ENCODE measurements at regions not wholly inside any gene's neighbourhood (a gene's known extent, or its start where the extent isn't known, plus 50 kb on each side); places are given as distances from the start of the nearest gene placed in this dataset.
A peak's percentile ranks its signal among the peaks of the same experiment; 100 is the strongest.

DNA sequence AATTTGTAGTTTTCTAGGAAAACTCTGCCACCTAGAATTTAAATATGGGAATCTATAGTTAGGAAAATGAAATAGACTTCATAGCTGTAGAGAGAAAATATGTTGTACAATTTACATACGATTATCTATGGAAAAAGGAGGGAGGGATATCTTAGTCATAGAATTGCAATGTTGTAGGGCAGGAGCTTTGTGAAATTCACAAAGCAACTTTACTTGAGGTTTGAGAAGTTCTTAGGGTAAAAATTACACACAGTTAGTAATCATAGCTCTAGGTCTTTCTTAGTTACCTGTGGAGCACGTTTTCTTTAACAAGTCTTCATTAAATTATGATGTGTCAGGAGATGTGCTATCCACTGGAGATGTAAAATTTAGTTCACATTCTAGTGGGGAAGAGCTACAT, 61.4 kb upstream of the DBX2 start:
- Mint-ChIP-seq H3K27me3 (peaks cover 16% of the 10 kb centered on the region), H3K9me3 (ENCODE audit: insufficient read depth) (peaks cover 4% of the 10 kb centered on the region), H3K4me1 (no peaks in the 10 kb centered on the region), H3K4me3 (no peak overlapping the region), H3K27ac (no peak overlapping the region)
- Histone ChIP-seq H2AFZ (ENCODE audit: insufficient read depth, low read depth, low read length, poor library complexity, severe bottlenecking) (no peak overlapping the region), H3K36me3 (replicated peaks in 1 of 2; ENCODE audit: control extremely low read depth in 1 of 2, control insufficient read depth in 1 of 2, extremely low read depth in 1 of 2, insufficient read depth in 2 of 2, low read length in 1 of 2) (no peaks in the 10 kb centered on the region), H3K4me3 (ENCODE audit: control extremely low read depth in 1 of 5, extremely low read depth in 1 of 5, insufficient read depth in 1 of 5, low read depth in 2 of 5, low read length in 4 of 5) (no peak overlapping the region), H3K27ac (ENCODE audit: low read length in 2 of 2) (no peak overlapping the region), H3K4me2 (replicated peaks; ENCODE audit: low read depth, low read length, poor library complexity, severe bottlenecking) (no peak overlapping the region), H3K9ac (ENCODE audit: low read length) (no peak overlapping the region), H3K79me2 (ENCODE audit: control insufficient read depth, insufficient read depth, low read length) (no peaks in the 10 kb centered on the region), H3K4me1 (ENCODE audit: control insufficient read depth in 2 of 2, insufficient read depth in 2 of 2, low read length in 2 of 2) (no peaks in the 10 kb centered on the region), H4K20me1 (ENCODE audit: control insufficient read depth, insufficient read depth, low read length, poor library complexity, severe bottlenecking) (no peaks in the 10 kb centered on the region), H3K9me3 (ENCODE audit: control extremely low read depth in 1 of 3, control insufficient read depth in 2 of 3, insufficient read depth in 1 of 3, low read length in 2 of 3) (no peaks in the 10 kb centered on the region), H3K27me3 (replicated peaks in 1 of 4; ENCODE audit: control extremely low read depth in 1 of 4, control insufficient read depth in 3 of 4, insufficient read depth in 4 of 4, low read length in 3 of 4) (no peaks in the 10 kb centered on the region)
- POLR2A ChIA-PET: no interaction called here
- DNase-seq: no peak
- intact Hi-C loops (cut with micrococcal nuclease): no loop called here
- ATAC-seq (ENCODE audit: low read depth): no peak
- WGBS (ENCODE audit: insufficient coverage): no CpG with 5 or more reads among the region's 2 CpGs
- CTCF ChIA-PET: no interaction called here
- TF ChIP-seq, protein P1, sequence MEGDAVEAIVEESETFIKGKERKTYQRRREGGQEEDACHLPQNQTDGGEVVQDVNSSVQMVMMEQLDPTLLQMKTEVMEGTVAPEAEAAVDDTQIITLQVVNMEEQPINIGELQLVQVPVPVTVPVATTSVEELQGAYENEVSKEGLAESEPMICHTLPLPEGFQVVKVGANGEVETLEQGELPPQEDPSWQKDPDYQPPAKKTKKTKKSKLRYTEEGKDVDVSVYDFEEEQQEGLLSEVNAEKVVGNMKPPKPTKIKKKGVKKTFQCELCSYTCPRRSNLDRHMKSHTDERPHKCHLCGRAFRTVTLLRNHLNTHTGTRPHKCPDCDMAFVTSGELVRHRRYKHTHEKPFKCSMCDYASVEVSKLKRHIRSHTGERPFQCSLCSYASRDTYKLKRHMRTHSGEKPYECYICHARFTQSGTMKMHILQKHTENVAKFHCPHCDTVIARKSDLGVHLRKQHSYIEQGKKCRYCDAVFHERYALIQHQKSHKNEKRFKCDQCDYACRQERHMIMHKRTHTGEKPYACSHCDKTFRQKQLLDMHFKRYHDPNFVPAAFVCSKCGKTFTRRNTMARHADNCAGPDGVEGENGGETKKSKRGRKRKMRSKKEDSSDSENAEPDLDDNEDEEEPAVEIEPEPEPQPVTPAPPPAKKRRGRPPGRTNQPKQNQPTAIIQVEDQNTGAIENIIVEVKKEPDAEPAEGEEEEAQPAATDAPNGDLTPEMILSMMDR (IDR thresholded peaks at IDR 0.05): no peak
- TF ChIP-seq EZH2 (IDR thresholded peaks at IDR 0.05; ENCODE audit: borderline replicate concordance, insufficient read depth, low read depth, low read length, poor library complexity, severe bottlenecking): no peak

DNA sequence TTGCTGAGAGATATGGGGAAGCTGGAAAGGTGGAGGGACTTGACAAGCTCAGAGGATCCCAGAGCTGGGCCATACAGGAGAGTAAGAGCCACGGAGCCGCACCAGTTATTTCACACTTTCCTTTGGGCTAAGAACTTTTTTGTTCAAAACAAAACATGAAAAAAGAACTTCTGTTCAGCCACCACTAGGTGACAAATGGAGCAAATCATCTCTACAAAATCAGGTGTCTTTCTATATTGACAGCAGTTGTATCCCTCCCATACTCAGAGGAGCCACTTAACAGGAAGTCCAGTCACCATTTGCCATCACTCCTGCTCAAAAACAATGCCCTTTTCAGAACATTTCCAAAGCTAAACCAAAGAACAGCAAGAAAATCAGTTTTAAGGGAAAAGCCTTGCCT, 70.3 kb upstream of the DBX2 start:
- Histone ChIP-seq H3K27ac (ENCODE audit: low read length in 2 of 2) (no peak overlapping the region), H4K20me1 (ENCODE audit: control insufficient read depth, insufficient read depth, low read length, poor library complexity, severe bottlenecking) (no peaks in the 10 kb centered on the region), H3K79me2 (ENCODE audit: control insufficient read depth, insufficient read depth, low read length) (no peaks in the 10 kb centered on the region), H2AFZ (ENCODE audit: insufficient read depth, low read depth, low read length, poor library complexity, severe bottlenecking) (no peak overlapping the region), H3K27me3 (replicated peaks in 1 of 4; ENCODE audit: control extremely low read depth in 1 of 4, control insufficient read depth in 3 of 4, insufficient read depth in 4 of 4, low read length in 3 of 4) (peaks cover 0 to 2% (median 0%) of the 10 kb centered on the region in 4 experiments), H3K9ac (ENCODE audit: low read length) (no peak overlapping the region), H3K4me2 (replicated peaks; ENCODE audit: low read depth, low read length, poor library complexity, severe bottlenecking) (no peak overlapping the region), H3K4me1 (ENCODE audit: control insufficient read depth in 2 of 2, insufficient read depth in 2 of 2, low read length in 2 of 2) (no peaks in the 10 kb centered on the region), H3K9me3 (ENCODE audit: control extremely low read depth in 1 of 3, control insufficient read depth in 2 of 3, insufficient read depth in 1 of 3, low read length in 2 of 3) (no peaks in the 10 kb centered on the region), H3K4me3 (ENCODE audit: control extremely low read depth in 1 of 5, extremely low read depth in 1 of 5, insufficient read depth in 1 of 5, low read depth in 2 of 5, low read length in 4 of 5) (no peak overlapping the region), H3K36me3 (replicated peaks in 1 of 2; ENCODE audit: control extremely low read depth in 1 of 2, control insufficient read depth in 1 of 2, extremely low read depth in 1 of 2, insufficient read depth in 2 of 2, low read length in 1 of 2) (no peaks in the 10 kb centered on the region)
- TF ChIP-seq, protein P1 (IDR thresholded peaks at IDR 0.05): peak; percentile 12
- TF ChIP-seq EZH2 (IDR thresholded peaks at IDR 0.05; ENCODE audit: borderline replicate concordance, insufficient read depth, low read depth, low read length, poor library complexity, severe bottlenecking): no peak
- ChIA-PET CTCF (no interaction called here), POLR2A (interaction anchor here (0.5 kb wide), 1 partner anchor 1104 kb away, joined by 4 read pairs; no protein-coding TSS in a partner anchor)
- H3K4me1 Mint-ChIP-seq: no peaks in the 10 kb centered on the region
- intact Hi-C loops (cut with micrococcal nuclease): no loop called here
- no peaks in the 10 kb centered on the region for H3K9me3 Mint-ChIP-seq (ENCODE audit: insufficient read depth)
- no CpG with 5 or more reads among the region's 2 CpGs for WGBS (ENCODE audit: insufficient coverage)
- H3K27me3 Mint-ChIP-seq: peaks cover 11% of the 10 kb centered on the region
- ATAC-seq (ENCODE audit: low read depth) (no peak), DNase-seq (no peak)
- H3K4me3 Mint-ChIP-seq: no peak overlapping the region
- no peak overlapping the region for H3K27ac Mint-ChIP-seq
